Neural progenitor cell (in vitro differentiated cells): ENCODE measurements at regions not wholly inside any gene's neighbourhood (a gene's known extent, or its start where the extent isn't known, plus 50 kb on each side); places are given as distances from the start of the nearest gene placed in this dataset.

Source experiments
- DNase-seq: peaks from one replicate; pipeline ENCODE4 v3.0.0-alpha.2; 2016; ENCODE audit warnings: low spot score
- H2AFZ ChIP-seq: fragments of 200-600 bp; sonication (generic); replicated peaks from 2 replicates; pipeline ENCODE4 v1.6.1; 2016; ENCODE audit warnings: antibody characterized with exemption
- H3F3A ChIP-seq: fragments of 200-600 bp; sonication (generic); 2 replicates; pipeline ENCODE4 v1.6.1; 2016; ENCODE audit warnings: antibody characterized with exemption, low read depth
- H3K27ac ChIP-seq: fragments of 200-600 bp; sonication (generic); 2 replicates; pipeline ENCODE4 v1.5.1; 2016; ENCODE audit warnings: mild to moderate bottlenecking
- H3K27me3 ChIP-seq: fragments of 200-600 bp; sonication (generic); 2 replicates; pipeline ENCODE4 v1.6.1; 2016; ENCODE audit warnings: mild to moderate bottlenecking, moderate library complexity
- H3K36me3 ChIP-seq: fragments of 200-600 bp; sonication (generic); 2 replicates; pipeline ENCODE4 v1.5.1; 2016
- H3K4me1 ChIP-seq: fragments of 200-600 bp; sonication (generic); 2 replicates; pipeline ENCODE4 v1.6.1; 2016; ENCODE audit warnings: mixed run types
- H3K4me2 ChIP-seq: fragments of 200-600 bp; sonication (generic); 2 replicates; pipeline ENCODE4 v1.6.1; 2016
- H3K4me3 ChIP-seq: fragments of 200-600 bp; sonication (generic); 2 replicates; pipeline ENCODE4 v1.5.1; 2016
- H3K79me2 ChIP-seq: fragments of 200-600 bp; sonication (generic); 2 replicates; pipeline ENCODE4 v1.6.1; 2016; ENCODE audit warnings: low read depth
- H3K9ac ChIP-seq: fragments of 200-600 bp; sonication (generic); 2 replicates; pipeline ENCODE4 v1.6.1; 2016
- H3K9me3 ChIP-seq: fragments of 200-600 bp; sonication (generic); 2 replicates; pipeline ENCODE4 v1.5.1; 2016; ENCODE audit warnings: low read depth
- H4K20me1 ChIP-seq: fragments of 200-600 bp; sonication (generic); 2 replicates; pipeline ENCODE4 v1.6.1; 2016; ENCODE audit warnings: low read depth
- H3K27ac Mint-ChIP-seq: 3 replicates; pipeline ENCODE4 v1.8.0; 2021; ENCODE audit warnings: mixed read lengths
- H3K27me3 Mint-ChIP-seq: 2 replicates; pipeline ENCODE4 v1.8.0; 2022; ENCODE audit warnings: low read depth, mild to moderate bottlenecking, inconsistent platforms, moderate library complexity, mixed read lengths; ENCODE audit not compliant: insufficient read depth
- H3K36me3 Mint-ChIP-seq: 3 replicates; pipeline ENCODE4 v1.8.0; 2021; ENCODE audit warnings: mixed read lengths
- H3K4me1 Mint-ChIP-seq: 3 replicates; pipeline ENCODE4 v1.8.0; 2021; ENCODE audit warnings: mixed read lengths
- H3K4me3 Mint-ChIP-seq: 3 replicates; pipeline ENCODE4 v1.8.0; 2021; ENCODE audit warnings: mild to moderate bottlenecking, moderate library complexity, mixed read lengths
- H3K9me3 Mint-ChIP-seq: 3 replicates; pipeline ENCODE4 v1.8.0; 2020; ENCODE audit warnings: mixed read lengths
- CTCF ChIP-seq: fragments of 200-600 bp; sonication (generic); IDR thresholded peaks from 2 replicates; pipeline ENCODE4 v1.5.1; 2017; ENCODE audit warnings: antibody characterized with exemption, mild to moderate bottlenecking
- EZH2 ChIP-seq: fragments of 200-600 bp; sonication (generic); IDR thresholded peaks from 2 replicates; pipeline ENCODE4 v1.6.1; 2017; ENCODE audit warnings: antibody characterized with exemption, mild to moderate bottlenecking, moderate library complexity
- EZH2phosphoT487 ChIP-seq: fragments of 200-600 bp; sonication (generic); IDR thresholded peaks from 2 replicates; pipeline ENCODE4 v1.6.1; 2017; ENCODE audit warnings: antibody characterized with exemption

GRCh38 chr18:61651145-61651879 lies 241.5 kb downstream of the RNF152 start:
- H3K4me1 ChIP-seq: peaks cover 32% of the 10 kb centered on the region
- TF ChIP-seq EZH2phosphoT487 (no peak), CTCF (no peak), EZH2 (no peak)
- no peaks in the 10 kb centered on the region for H3K79me2 ChIP-seq
- no peaks in the 10 kb centered on the region for H3K36me3 ChIP-seq
- no peak overlapping the region for H3K4me3 ChIP-seq
- peaks cover 22% of the 10 kb centered on the region for H3F3A ChIP-seq
- no peak overlapping the region for H3K27ac Mint-ChIP-seq
- H3K4me2 ChIP-seq: no peak overlapping the region
- no peak for DNase-seq
- H4K20me1 ChIP-seq: no peaks in the 10 kb centered on the region
- H3K4me3 Mint-ChIP-seq: no peak overlapping the region
- H3K27ac ChIP-seq: no peak overlapping the region
- no peaks in the 10 kb centered on the region for H3K9me3 ChIP-seq
- peaks cover 2% of the 10 kb centered on the region for H3K9me3 Mint-ChIP-seq
- H2AFZ ChIP-seq: no peak overlapping the region
- H3K4me1 Mint-ChIP-seq: peaks cover 9% of the 10 kb centered on the region
- peaks cover 3% of the 10 kb centered on the region for H3K27me3 Mint-ChIP-seq
- H3K27me3 ChIP-seq: no peaks in the 10 kb centered on the region
- H3K9ac ChIP-seq: no peak overlapping the region
- H3K36me3 Mint-ChIP-seq: peaks cover 4% of the 10 kb centered on the region

- Histone ChIP-seq H4K20me1 (no peaks in the 10 kb centered on the region), H2AFZ (no peak overlapping the region), H3K79me2 (no peaks in the 10 kb centered on the region), H3F3A (no peaks in the 10 kb centered on the region), H3K4me1 (no peaks in the 10 kb centered on the region), H3K27ac (no peak overlapping the region), H3K4me3 (no peak overlapping the region), H3K27me3 (no peaks in the 10 kb centered on the region), H3K9me3 (no peaks in the 10 kb centered on the region), H3K4me2 (no peak overlapping the region), H3K9ac (no peak overlapping the region), H3K36me3 (no peaks in the 10 kb centered on the region)
- no peak for DNase-seq
- peaks cover 4% of the 10 kb centered on the region for H3K27me3 Mint-ChIP-seq
- peaks cover under 1% of the 10 kb centered on the region for H3K9me3 Mint-ChIP-seq
- peaks cover 2% of the 10 kb centered on the region for H3K4me1 Mint-ChIP-seq
- H3K4me3 Mint-ChIP-seq: no peak overlapping the region
- peaks cover under 1% of the 10 kb centered on the region for H3K36me3 Mint-ChIP-seq
- no peak overlapping the region for H3K27ac Mint-ChIP-seq
- TF ChIP-seq CTCF (no peak), EZH2 (no peak), EZH2phosphoT487 (no peak)
Observed at GRCh38 chr18:61643884-61644647, 248.7 kb downstream of the RNF152 start.

- no peaks in the 10 kb centered on the region for H3K27me3 ChIP-seq
Observed at GRCh38 chr18:61639886-61640285, 252.9 kb downstream of the RNF152 start.

More at GRCh38 chr18:61639886-61640285, 252.9 kb downstream of the RNF152 start:
- Histone ChIP-seq H3K4me3 (no peak overlapping the region), H3K9ac (no peak overlapping the region), H3K27ac (no peak overlapping the region), H4K20me1 (no peaks in the 10 kb centered on the region), H3K79me2 (no peaks in the 10 kb centered on the region), H2AFZ (no peak overlapping the region), H3F3A (peaks cover 32% of the 10 kb centered on the region), H3K4me1 (peaks cover 29% of the 10 kb centered on the region), H3K4me2 (no peak overlapping the region), H3K36me3 (no peaks in the 10 kb centered on the region), H3K9me3 (no peaks in the 10 kb centered on the region)
- Mint-ChIP-seq H3K4me1 (peaks cover 27% of the 10 kb centered on the region), H3K27ac (no peak overlapping the region), H3K27me3 (no peaks in the 10 kb centered on the region), H3K36me3 (no peaks in the 10 kb centered on the region), H3K4me3 (no peak overlapping the region), H3K9me3 (no peaks in the 10 kb centered on the region)
- no peak for DNase-seq
- TF ChIP-seq CTCF (no peak), EZH2phosphoT487 (no peak), EZH2 (no peak)
